Caco-2 (cell line): ENCODE measurements at regions not wholly inside any gene's neighbourhood (a gene's known extent, or its start where the extent isn't known, plus 50 kb on each side); places are given as distances from the start of the nearest gene placed in this dataset.
"Not testable (repeated sequence)": the region's sequence is repeated elsewhere in the genome, so short reads cannot be mapped to it uniquely, and the experiment has no call there.

ENCODE experiments used
- BruUV-seq: library from RNA; stranded (reverse); fragments of 400-500 nt; replicated peaks from 2 replicates; lab custom pipeline; 2021; lab: Mats Ljungman, UMichigan
- CTCF ChIA-PET: fragments of 300-600 bp; sonication (Branson Sonifier 250); formaldehyde crosslinking; loops from one replicate; lab custom pipeline; 2022; ENCODE audit warnings: antibody characterized with exemption; lab: Charles Lee
- POLR2A ChIA-PET: fragments of 300-600 bp; sonication (Branson Sonifier 250); formaldehyde crosslinking; loops from one replicate; lab custom pipeline; 2022; ENCODE audit warnings: antibody characterized with exemption; lab: Charles Lee
- DNase-seq, 2 experiments: peaks; one replicate each; pipeline versions ENCODE4 v3.0.0 to v3.0.0-alpha.2; 2020 to 2022
- H3K27me3 ChIP-seq: replicated peaks from 2 replicates; pipeline ENCODE4 v1.6.0; 2011; ENCODE audit warnings: low read length; ENCODE audit not compliant: control insufficient read depth, insufficient read depth
- H3K36me3 ChIP-seq: 2 replicates; pipeline ENCODE4 v1.5.1; 2011; ENCODE audit warnings: low read length; ENCODE audit not compliant: control insufficient read depth, insufficient read depth
- H3K4me1 ChIP-seq: fragments of 250-450 bp; sonication (Bioruptor Pico); 2 replicates; pipeline ENCODE4 v1.5.1; 2020; ENCODE audit warnings: mild to moderate bottlenecking
- H3K4me3 ChIP-seq: 2 replicates; pipeline ENCODE4 v1.5.1; 2011; ENCODE audit warnings: low read depth, mild to moderate bottlenecking, control low read depth, low read length
- H3K9me3 ChIP-seq: fragments of 250-450 bp; sonication (Bioruptor Pico); 2 replicates; pipeline ENCODE4 v1.5.1; 2020; ENCODE audit warnings: mild to moderate bottlenecking, moderate library complexity
- H3K27ac Mint-ChIP-seq: one replicate; pipeline ENCODE4 v1.8.0; 2022; ENCODE audit warnings: mixed read lengths; ENCODE audit not compliant: unreplicated experiment
- H3K27me3 Mint-ChIP-seq: one replicate; pipeline ENCODE4 v1.8.0; 2022; ENCODE audit warnings: mixed read lengths; ENCODE audit not compliant: insufficient read depth, unreplicated experiment
- H3K36me3 Mint-ChIP-seq: one replicate; pipeline ENCODE4 v1.8.0; 2022; ENCODE audit warnings: mild to moderate bottlenecking, mixed read lengths; ENCODE audit not compliant: insufficient read depth, unreplicated experiment
- H3K4me1 Mint-ChIP-seq: one replicate; pipeline ENCODE4 v1.8.0; 2022; ENCODE audit warnings: low read depth, mixed read lengths; ENCODE audit not compliant: unreplicated experiment
- H3K4me3 Mint-ChIP-seq: one replicate; pipeline ENCODE4 v1.8.0; 2022; ENCODE audit warnings: mild to moderate bottlenecking, moderate library complexity, mixed read lengths; ENCODE audit not compliant: unreplicated experiment
- H3K9me3 Mint-ChIP-seq: one replicate; pipeline ENCODE4 v1.8.0; 2022; ENCODE audit warnings: mixed read lengths; ENCODE audit not compliant: unreplicated experiment
- intact Hi-C: fragments of 100-400 bp; cut with micrococcal nuclease; formaldehyde crosslinking; loops from one replicate; pipeline ENCODE4 v1.10.0; 2022; ENCODE audit not compliant: unreplicated experiment
- TF ChIP-seq, protein P1 (sequence below), 2 experiments: fragments of 200-600 bp in 1 of 2; IDR thresholded peaks; 1 replicate in 1 of 2; 2 replicates in 1 of 2; pipeline versions ENCODE4 v1.5.1 to v1.8.0; 2011 to 2022; ENCODE audit warnings: antibody characterized with exemption in 1 of 2, control low read depth in 1 of 2, inconsistent platforms in 1 of 2, low read depth in 1 of 2, low read length in 1 of 2, mild to moderate bottlenecking in 1 of 2, moderate library complexity in 1 of 2; ENCODE audit not compliant: insufficient read depth in 1 of 2, severe bottlenecking in 1 of 2, unreplicated experiment in 1 of 2

DNA sequence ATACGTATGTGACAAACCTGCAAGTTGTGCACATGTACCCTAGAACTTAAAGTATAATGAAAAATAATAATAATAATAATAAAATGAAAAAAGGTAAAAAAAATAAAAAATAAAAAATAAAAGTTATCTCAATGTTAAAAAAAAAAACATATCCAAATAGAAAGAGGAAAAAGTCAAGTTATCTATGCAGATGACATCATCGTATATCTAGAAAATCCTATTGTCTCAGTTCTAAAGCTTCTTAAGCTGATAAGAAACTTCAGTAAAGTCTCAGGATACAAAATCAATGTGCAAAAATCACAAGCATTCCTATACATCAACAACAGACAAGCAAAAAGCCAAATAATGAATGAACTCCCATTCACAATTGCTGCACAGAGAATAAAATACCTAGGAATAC, 466.6 kb upstream of the PHF14 start:
- Mint-ChIP-seq H3K36me3 (no peaks in the 10 kb centered on the region), H3K4me1 (no peaks in the 10 kb centered on the region), H3K27me3 (peaks cover under 1% of the 10 kb centered on the region), H3K9me3 (no peaks in the 10 kb centered on the region), H3K27ac (no peak overlapping the region), H3K4me3 (no peak overlapping the region)
- no peak for DNase-seq
- H3K4me3 ChIP-seq: no peak overlapping the region
- no peaks in the 10 kb centered on the region for H3K27me3 ChIP-seq
- BruUV-seq: no TSS peak
- H3K36me3 ChIP-seq: no peaks in the 10 kb centered on the region
- ChIA-PET CTCF (no interaction called here), POLR2A (no interaction called here)
- H3K9me3 ChIP-seq: no peaks in the 10 kb centered on the region
- no peaks in the 10 kb centered on the region for H3K4me1 ChIP-seq
- TF ChIP-seq, protein P1, sequence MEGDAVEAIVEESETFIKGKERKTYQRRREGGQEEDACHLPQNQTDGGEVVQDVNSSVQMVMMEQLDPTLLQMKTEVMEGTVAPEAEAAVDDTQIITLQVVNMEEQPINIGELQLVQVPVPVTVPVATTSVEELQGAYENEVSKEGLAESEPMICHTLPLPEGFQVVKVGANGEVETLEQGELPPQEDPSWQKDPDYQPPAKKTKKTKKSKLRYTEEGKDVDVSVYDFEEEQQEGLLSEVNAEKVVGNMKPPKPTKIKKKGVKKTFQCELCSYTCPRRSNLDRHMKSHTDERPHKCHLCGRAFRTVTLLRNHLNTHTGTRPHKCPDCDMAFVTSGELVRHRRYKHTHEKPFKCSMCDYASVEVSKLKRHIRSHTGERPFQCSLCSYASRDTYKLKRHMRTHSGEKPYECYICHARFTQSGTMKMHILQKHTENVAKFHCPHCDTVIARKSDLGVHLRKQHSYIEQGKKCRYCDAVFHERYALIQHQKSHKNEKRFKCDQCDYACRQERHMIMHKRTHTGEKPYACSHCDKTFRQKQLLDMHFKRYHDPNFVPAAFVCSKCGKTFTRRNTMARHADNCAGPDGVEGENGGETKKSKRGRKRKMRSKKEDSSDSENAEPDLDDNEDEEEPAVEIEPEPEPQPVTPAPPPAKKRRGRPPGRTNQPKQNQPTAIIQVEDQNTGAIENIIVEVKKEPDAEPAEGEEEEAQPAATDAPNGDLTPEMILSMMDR (IDR thresholded peaks at IDR 0.05; ENCODE audit: insufficient read depth in 1 of 2, low read depth in 1 of 2, low read length in 1 of 2, severe bottlenecking in 1 of 2, unreplicated experiment in 1 of 2): no peak
- intact Hi-C loops: no loop called here

DNA sequence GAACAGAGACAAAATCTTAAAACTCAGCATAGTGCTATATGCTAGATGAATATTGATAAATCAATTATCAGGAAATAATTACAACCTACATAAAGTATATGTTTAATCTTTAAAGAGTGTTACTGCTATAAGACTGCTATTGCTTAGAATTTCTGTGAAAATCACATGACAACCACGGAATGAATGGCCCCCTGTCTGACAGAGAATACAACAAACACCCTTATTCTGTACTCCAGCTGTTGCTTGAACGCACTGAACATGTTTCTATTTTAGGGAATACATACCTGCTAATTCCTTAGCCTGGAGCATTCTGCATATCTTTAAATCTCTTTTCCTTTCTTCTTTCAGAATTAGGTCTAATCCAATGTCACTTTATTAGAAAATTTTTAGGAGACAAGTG, 452.4 kb upstream of the PHF14 start:
- no peaks in the 10 kb centered on the region for H3K27me3 ChIP-seq
- Mint-ChIP-seq H3K36me3 (no peaks in the 10 kb centered on the region), H3K9me3 (no peaks in the 10 kb centered on the region), H3K4me1 (no peaks in the 10 kb centered on the region), H3K27me3 (no peaks in the 10 kb centered on the region), H3K27ac (no peak overlapping the region), H3K4me3 (no peak overlapping the region)
- TF ChIP-seq, protein P1 (IDR thresholded peaks at IDR 0.05; ENCODE audit: insufficient read depth in 1 of 2, low read depth in 1 of 2, low read length in 1 of 2, severe bottlenecking in 1 of 2, unreplicated experiment in 1 of 2): no peak
- H3K36me3 ChIP-seq: no peaks in the 10 kb centered on the region
- no peak for DNase-seq
- no TSS peak for BruUV-seq
- H3K4me3 ChIP-seq: no peak overlapping the region
- H3K9me3 ChIP-seq: no peaks in the 10 kb centered on the region
- intact Hi-C loops: no loop called here
- H3K4me1 ChIP-seq: no peaks in the 10 kb centered on the region
- POLR2A ChIA-PET: no interaction called here
- CTCF ChIA-PET: no interaction called here

DNA sequence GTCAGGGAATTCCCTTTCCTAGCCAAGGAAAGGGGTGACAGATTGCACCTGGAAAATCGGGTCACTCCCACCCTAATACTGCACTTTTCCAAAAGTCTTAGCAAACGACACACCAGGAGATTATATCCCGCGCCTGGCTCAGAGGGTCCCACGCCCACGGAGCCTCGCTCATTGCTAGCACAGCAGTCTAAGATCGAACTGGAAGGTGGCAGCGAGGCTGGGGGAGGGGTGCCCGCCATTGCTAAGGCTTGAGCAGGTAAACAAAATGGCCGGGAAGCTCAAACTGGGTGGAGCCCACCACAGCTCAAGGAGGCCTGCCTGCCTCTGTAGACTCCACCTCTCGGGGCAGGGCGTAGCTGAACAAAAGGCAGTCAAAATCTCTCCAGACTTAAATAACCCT, 440.2 kb upstream of the PHF14 start:
- H3K27me3 ChIP-seq, H3K9me3 Mint-ChIP-seq, intact Hi-C loops, DNase-seq, POLR2A ChIA-PET, H3K36me3 Mint-ChIP-seq, CTCF ChIA-PET, H3K36me3 ChIP-seq, H3K27ac Mint-ChIP-seq, H3K4me3 Mint-ChIP-seq, H3K4me1 ChIP-seq, H3K4me3 ChIP-seq, BruUV-seq, H3K4me1 Mint-ChIP-seq, H3K9me3 ChIP-seq, H3K27me3 Mint-ChIP-seq: not testable (repeated sequence)

DNA sequence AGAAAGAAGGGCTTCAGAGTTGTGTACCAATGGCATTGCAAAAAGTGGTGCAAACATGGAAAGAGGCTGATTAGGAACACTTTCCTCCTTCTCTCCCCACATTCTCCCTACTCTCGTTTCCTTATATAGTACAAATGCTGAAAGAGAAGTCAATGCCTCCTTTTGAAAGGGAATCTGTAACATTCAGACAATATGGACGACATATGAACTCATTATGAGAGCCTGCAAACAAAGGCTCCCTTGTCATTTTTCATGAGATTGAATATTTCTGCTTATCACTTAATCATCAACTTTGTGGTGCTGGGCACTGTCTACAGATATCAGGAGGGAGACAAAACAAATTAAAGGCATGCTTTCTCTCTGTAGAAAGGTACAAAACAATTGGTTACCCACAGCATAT, 437.1 kb upstream of the PHF14 start:
- H3K36me3 Mint-ChIP-seq: no peaks in the 10 kb centered on the region
- H3K27me3 Mint-ChIP-seq: no peaks in the 10 kb centered on the region
- no peaks in the 10 kb centered on the region for H3K4me1 Mint-ChIP-seq
- TF ChIP-seq, protein P1 (IDR thresholded peaks at IDR 0.05; ENCODE audit: insufficient read depth in 1 of 2, low read depth in 1 of 2, low read length in 1 of 2, severe bottlenecking in 1 of 2, unreplicated experiment in 1 of 2): no peak
- H3K4me3 ChIP-seq: no peak overlapping the region
- H3K4me1 ChIP-seq: no peaks in the 10 kb centered on the region
- H3K9me3 ChIP-seq: no peaks in the 10 kb centered on the region
- H3K36me3 ChIP-seq: no peaks in the 10 kb centered on the region
- DNase-seq: no peak
- ChIA-PET POLR2A (no interaction called here), CTCF (no interaction called here)
- no peak overlapping the region for H3K4me3 Mint-ChIP-seq
- no peak overlapping the region for H3K27ac Mint-ChIP-seq
- H3K27me3 ChIP-seq: no peaks in the 10 kb centered on the region; the same call in 1 of the 2 replicates
- no TSS peak for BruUV-seq
- intact Hi-C loops: no loop called here
- no peaks in the 10 kb centered on the region for H3K9me3 Mint-ChIP-seq
